ENCODE measurements at regions not wholly inside any gene's neighbourhood (a gene's known extent, or its start where the extent isn't known, plus 50 kb on each side); places are given as distances from the start of the nearest gene placed in this dataset.

GRCh38 chr2:5759949-5760348 lies 67.8 kb downstream of the SOX11 start:
- Histone ChIP-seq H4K20me1 (ENCODE audit: low read depth) (no peaks in the 10 kb centered on the region), H3K4me3 (no peak overlapping the region), H3K27ac (no peak overlapping the region), H3K27me3 (no peaks in the 10 kb centered on the region), H3K36me3 (no peaks in the 10 kb centered on the region), H2AFZ (replicated peaks) (no peak overlapping the region), H3K9ac (no peak overlapping the region), H3K4me1 (no peaks in the 10 kb centered on the region), H3F3A (ENCODE audit: low read depth) (no peaks in the 10 kb centered on the region), H3K4me2 (no peak overlapping the region), H3K79me2 (ENCODE audit: low read depth) (no peaks in the 10 kb centered on the region), H3K9me3 (ENCODE audit: low read depth) (no peaks in the 10 kb centered on the region)
- Mint-ChIP-seq H3K4me1 (peaks cover 9% of the 10 kb centered on the region), H3K27ac (no peak overlapping the region), H3K4me3 (no peak overlapping the region), H3K9me3 (peaks cover 5% of the 10 kb centered on the region), H3K27me3 (ENCODE audit: insufficient read depth, low read depth) (no peaks in the 10 kb centered on the region), H3K36me3 (no peaks in the 10 kb centered on the region)
- TF ChIP-seq EZH2 (IDR thresholded peaks at IDR 0.05) (no peak), EZH2phosphoT487 (IDR thresholded peaks at IDR 0.05) (no peak)
- TF ChIP-seq, protein P1, sequence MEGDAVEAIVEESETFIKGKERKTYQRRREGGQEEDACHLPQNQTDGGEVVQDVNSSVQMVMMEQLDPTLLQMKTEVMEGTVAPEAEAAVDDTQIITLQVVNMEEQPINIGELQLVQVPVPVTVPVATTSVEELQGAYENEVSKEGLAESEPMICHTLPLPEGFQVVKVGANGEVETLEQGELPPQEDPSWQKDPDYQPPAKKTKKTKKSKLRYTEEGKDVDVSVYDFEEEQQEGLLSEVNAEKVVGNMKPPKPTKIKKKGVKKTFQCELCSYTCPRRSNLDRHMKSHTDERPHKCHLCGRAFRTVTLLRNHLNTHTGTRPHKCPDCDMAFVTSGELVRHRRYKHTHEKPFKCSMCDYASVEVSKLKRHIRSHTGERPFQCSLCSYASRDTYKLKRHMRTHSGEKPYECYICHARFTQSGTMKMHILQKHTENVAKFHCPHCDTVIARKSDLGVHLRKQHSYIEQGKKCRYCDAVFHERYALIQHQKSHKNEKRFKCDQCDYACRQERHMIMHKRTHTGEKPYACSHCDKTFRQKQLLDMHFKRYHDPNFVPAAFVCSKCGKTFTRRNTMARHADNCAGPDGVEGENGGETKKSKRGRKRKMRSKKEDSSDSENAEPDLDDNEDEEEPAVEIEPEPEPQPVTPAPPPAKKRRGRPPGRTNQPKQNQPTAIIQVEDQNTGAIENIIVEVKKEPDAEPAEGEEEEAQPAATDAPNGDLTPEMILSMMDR (IDR thresholded peaks at IDR 0.05): no peak
- DNase-seq (ENCODE audit: low spot score): no peak

DNA sequence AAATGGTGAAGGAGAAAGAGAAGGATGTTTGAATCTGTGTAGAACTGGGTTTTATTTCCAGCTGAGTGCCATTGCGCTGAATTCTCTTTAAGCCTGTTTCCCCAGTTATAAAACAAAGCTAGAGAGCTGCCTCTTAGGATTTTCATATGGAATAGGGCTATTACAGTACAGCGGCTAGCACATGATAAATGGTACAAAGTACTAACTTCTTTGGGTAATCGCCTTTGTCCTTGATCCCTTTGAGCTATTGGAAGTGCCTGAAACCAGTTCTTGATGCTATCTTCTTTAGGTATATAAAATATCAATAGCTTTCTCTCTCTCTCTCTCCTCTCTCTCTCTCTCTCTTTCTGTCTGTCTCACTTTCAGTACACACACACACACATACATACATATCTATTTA lies 71.3 kb downstream of the SOX11 start:
- Histone ChIP-seq H3K9me3 (ENCODE audit: low read depth) (no peaks in the 10 kb centered on the region), H2AFZ (replicated peaks) (no peak overlapping the region), H3K27ac (no peak overlapping the region), H3F3A (ENCODE audit: low read depth) (no peaks in the 10 kb centered on the region), H3K4me1 (no peaks in the 10 kb centered on the region), H3K4me3 (no peak overlapping the region), H4K20me1 (ENCODE audit: low read depth) (no peaks in the 10 kb centered on the region), H3K9ac (no peak overlapping the region), H3K79me2 (ENCODE audit: low read depth) (no peaks in the 10 kb centered on the region), H3K4me2 (no peak overlapping the region), H3K27me3 (no peaks in the 10 kb centered on the region), H3K36me3 (no peaks in the 10 kb centered on the region)
- Mint-ChIP-seq H3K4me3 (no peak overlapping the region), H3K27ac (no peak overlapping the region), H3K27me3 (ENCODE audit: insufficient read depth, low read depth) (no peaks in the 10 kb centered on the region), H3K4me1 (peaks cover 13% of the 10 kb centered on the region), H3K9me3 (peaks cover 5% of the 10 kb centered on the region), H3K36me3 (no peaks in the 10 kb centered on the region)
- no peak for TF ChIP-seq EZH2 (IDR thresholded peaks at IDR 0.05)
- TF ChIP-seq, protein P1 (IDR thresholded peaks at IDR 0.05): no peak
- TF ChIP-seq EZH2phosphoT487 (IDR thresholded peaks at IDR 0.05): no peak
- no peak for DNase-seq (ENCODE audit: low spot score)

GRCh38 chr2:5764041-5764440 lies 71.9 kb downstream of the SOX11 start:
- Mint-ChIP-seq H3K27ac (no peak overlapping the region), H3K9me3 (peaks cover 5% of the 10 kb centered on the region), H3K36me3 (no peaks in the 10 kb centered on the region), H3K4me1 (peaks cover 16% of the 10 kb centered on the region), H3K4me3 (no peak overlapping the region), H3K27me3 (ENCODE audit: insufficient read depth, low read depth) (no peaks in the 10 kb centered on the region)
- no peak for DNase-seq (ENCODE audit: low spot score)
- Histone ChIP-seq H3K36me3 (no peaks in the 10 kb centered on the region), H3K4me1 (no peaks in the 10 kb centered on the region), H3K4me3 (no peak overlapping the region), H3K27me3 (no peaks in the 10 kb centered on the region), H3K4me2 (no peak overlapping the region), H3F3A (ENCODE audit: low read depth) (no peaks in the 10 kb centered on the region), H3K79me2 (ENCODE audit: low read depth) (no peaks in the 10 kb centered on the region), H3K27ac (no peak overlapping the region), H4K20me1 (ENCODE audit: low read depth) (no peaks in the 10 kb centered on the region), H3K9ac (no peak overlapping the region), H2AFZ (replicated peaks) (no peak overlapping the region), H3K9me3 (ENCODE audit: low read depth) (no peaks in the 10 kb centered on the region)
- TF ChIP-seq, protein P1 (IDR thresholded peaks at IDR 0.05): no peak
- TF ChIP-seq EZH2 (IDR thresholded peaks at IDR 0.05): no peak
- TF ChIP-seq EZH2phosphoT487 (IDR thresholded peaks at IDR 0.05): no peak

All from neural progenitor cell (in vitro differentiated cells).